IMR-90 (cell line): ENCODE measurements at regions not wholly inside any gene's neighbourhood (a gene's known extent, or its start where the extent isn't known, plus 50 kb on each side); places are given as distances from the start of the nearest gene placed in this dataset.

Experiments
- ATAC-seq: fragments of 200-7000 bp; cut with Tn5 transposase; 2 replicates; pipeline ENCODE4 v1.9.1; 2020; ENCODE audit warnings: low read depth, mild to moderate bottlenecking, moderate library complexity
- BruUV-seq: library from RNA; stranded (reverse); fragments of 400-500 nt; replicated peaks from 2 replicates; lab custom pipeline; 2021; lab: Mats Ljungman, UMichigan
- CTCF ChIA-PET: fragments of 300-600 bp; formaldehyde crosslinking; extraction: SDS; loops from one replicate; lab custom pipeline; 2021; ENCODE audit warnings: antibody characterized with exemption; lab: Yijun Ruan, JAX
- POLR2A ChIA-PET: fragments of 300-600 bp; sonication (Branson Sonifier 250); formaldehyde crosslinking; loops from one replicate; lab custom pipeline; 2022; ENCODE audit warnings: antibody characterized with exemption; ENCODE audit not compliant: unreplicated experiment; lab: Charles Lee
- DNase-seq: peaks from one replicate; pipeline ENCODE4 v3.0.0; 2013
- H2AFZ ChIP-seq: replicated peaks from 2 replicates; pipeline ENCODE3; 2013; ENCODE audit warnings: low read length, mild to moderate bottlenecking; ENCODE audit not compliant: poor library complexity
- H2AK5ac ChIP-seq: 2 replicates; pipeline ENCODE4 v1.6.1; 2013; ENCODE audit warnings: low read depth, low read length, inconsistent platforms
- H2AK9ac ChIP-seq: replicated peaks from 2 replicates; pipeline ENCODE3; 2013; ENCODE audit warnings: mild to moderate bottlenecking, low read depth, low read length, moderate library complexity; ENCODE audit not compliant: poor library complexity
- H2BK120ac ChIP-seq: 2 replicates; pipeline ENCODE4 v1.6.1; 2013; ENCODE audit warnings: low read depth, low read length, inconsistent platforms
- H2BK15ac ChIP-seq: 3 replicates; pipeline ENCODE4 v1.6.1; 2013; ENCODE audit warnings: low read depth, low read length, inconsistent platforms
- H2BK20ac ChIP-seq: 2 replicates; pipeline ENCODE4 v1.6.1; 2013; ENCODE audit warnings: low read depth, mild to moderate bottlenecking, inconsistent platforms, low read length, moderate library complexity
- H2BK5ac ChIP-seq: 2 replicates; pipeline ENCODE4 v1.6.1; 2013; ENCODE audit warnings: mild to moderate bottlenecking, low read depth, low read length, inconsistent platforms; ENCODE audit not compliant: poor library complexity, severe bottlenecking
- H3K14ac ChIP-seq: replicated peaks from 2 replicates; pipeline ENCODE4 v1.6.1; 2013; ENCODE audit warnings: low read depth, low read length, inconsistent platforms
- H3K18ac ChIP-seq: 2 replicates; pipeline ENCODE4 v1.6.1; 2013; ENCODE audit warnings: low read depth, low read length, control low read depth
- H3K23ac ChIP-seq: 2 replicates; pipeline ENCODE4 v1.6.1; 2013; ENCODE audit warnings: low read depth, low read length, inconsistent platforms
- H3K27ac ChIP-seq: 2 replicates; pipeline ENCODE4 v1.5.1; 2013; ENCODE audit warnings: mild to moderate bottlenecking, control low read depth, low read length; ENCODE audit not compliant: insufficient read depth
- H3K27me3 ChIP-seq: 2 replicates; pipeline ENCODE4 v1.6.1; 2013; ENCODE audit warnings: low read length; ENCODE audit not compliant: control insufficient read depth, insufficient read depth
- H3K36me3 ChIP-seq: 2 replicates; pipeline ENCODE4 v1.6.1; 2013; ENCODE audit warnings: low read length, mixed read lengths; ENCODE audit not compliant: control insufficient read depth, insufficient read depth
- H3K4ac ChIP-seq: 2 replicates; pipeline ENCODE4 v1.6.1; 2013; ENCODE audit warnings: low read depth, low read length, inconsistent platforms
- H3K4me1 ChIP-seq: 2 replicates; pipeline ENCODE4 v1.6.1; 2013; ENCODE audit warnings: low read length, mixed read lengths; ENCODE audit not compliant: control insufficient read depth, insufficient read depth
- H3K4me2 ChIP-seq: 2 replicates; pipeline ENCODE4 v1.6.1; 2013; ENCODE audit warnings: low read depth, mild to moderate bottlenecking, control low read depth, low read length, moderate library complexity
- H3K4me3 ChIP-seq: 2 replicates; pipeline ENCODE4 v1.5.1; 2013; ENCODE audit warnings: low read depth, mild to moderate bottlenecking, control low read depth, low read length, moderate library complexity; ENCODE audit not compliant: insufficient read depth
- H3K56ac ChIP-seq: 2 replicates; pipeline ENCODE4 v1.6.1; 2013; ENCODE audit warnings: low read length, inconsistent platforms; ENCODE audit not compliant: insufficient read depth; ENCODE audit errors: extremely low read depth
- H3K79me1 ChIP-seq, 2 experiments: 2 replicates each; pipeline ENCODE4 v1.6.1; 2013; ENCODE audit warnings: low read length in 2 of 2, inconsistent platforms in 1 of 2, low read depth in 1 of 2
- H3K9ac ChIP-seq: 2 replicates; pipeline ENCODE4 v1.6.1; 2013; ENCODE audit warnings: low read depth, low read length, control low read depth
- H3K9me1 ChIP-seq: 2 replicates; pipeline ENCODE4 v1.6.1; 2013; ENCODE audit warnings: low read length, inconsistent platforms; ENCODE audit not compliant: insufficient read depth
- H3K9me3 ChIP-seq: 2 replicates; pipeline ENCODE4 v1.6.1; 2013; ENCODE audit warnings: low read length; ENCODE audit not compliant: control insufficient read depth, insufficient read depth
- H4K20me1 ChIP-seq: 2 replicates; pipeline ENCODE4 v1.6.1; 2013; ENCODE audit warnings: low read length, inconsistent platforms; ENCODE audit not compliant: insufficient read depth
- H4K5ac ChIP-seq: 2 replicates; pipeline ENCODE4 v1.6.1; 2013; ENCODE audit warnings: mild to moderate bottlenecking, low read depth, low read length, control low read depth
- H4K8ac ChIP-seq, 2 experiments: 2 replicates each; pipeline ENCODE4 v1.6.1; 2013; ENCODE audit warnings: low read depth in 2 of 2, low read length in 2 of 2, control low read depth in 1 of 2, inconsistent platforms in 1 of 2
- H4K91ac ChIP-seq: 2 replicates; pipeline ENCODE4 v1.6.1; 2013; ENCODE audit warnings: low read depth, low read length, inconsistent platforms; ENCODE audit not compliant: insufficient read depth
- MAFK ChIP-seq: IDR thresholded peaks from 2 replicates; pipeline ENCODE4 v1.6.1; 2012; ENCODE audit warnings: low read depth, low read length, improper control_type of control experiment
- POLR2A ChIP-seq: IDR thresholded peaks from 2 replicates; pipeline ENCODE4 v1.6.1; 2012; ENCODE audit warnings: mild to moderate bottlenecking, low read depth, low read length
- WGBS, 2 experiments: methylation state at CpG; one replicate each; pipeline versions ENCODE4 v1.1.5 to v1.1.7; 2013; ENCODE audit warnings: missing lambda C conversion rate in 2 of 2; ENCODE audit not compliant: insufficient read length in 1 of 2; ENCODE audit errors: extremely low coverage in 2 of 2; 5-methylcytosine and 5-hydroxymethylcytosine counted together
- dilution Hi-C: fragments of 300-500 bp; cut with HindIII; formaldehyde crosslinking; loops from one replicate; pipeline ENCODE4 v1.14.3; 2018; ENCODE audit warnings: low sequenced_read_pairs; ENCODE audit not compliant: unreplicated experiment
- in situ Hi-C: fragments of 300-500 bp; cut with MboI; formaldehyde crosslinking; loops from 3 replicates; pipeline ENCODE4 v1.14.3; 2019; ENCODE audit warnings: low sequenced_read_pairs, inconsistent platforms, mixed read lengths
- intact Hi-C: fragments of 100-400 bp; cut with micrococcal nuclease; formaldehyde crosslinking; loops from 2 replicates; pipeline ENCODE4 v1.10.0; 2022

DNA sequence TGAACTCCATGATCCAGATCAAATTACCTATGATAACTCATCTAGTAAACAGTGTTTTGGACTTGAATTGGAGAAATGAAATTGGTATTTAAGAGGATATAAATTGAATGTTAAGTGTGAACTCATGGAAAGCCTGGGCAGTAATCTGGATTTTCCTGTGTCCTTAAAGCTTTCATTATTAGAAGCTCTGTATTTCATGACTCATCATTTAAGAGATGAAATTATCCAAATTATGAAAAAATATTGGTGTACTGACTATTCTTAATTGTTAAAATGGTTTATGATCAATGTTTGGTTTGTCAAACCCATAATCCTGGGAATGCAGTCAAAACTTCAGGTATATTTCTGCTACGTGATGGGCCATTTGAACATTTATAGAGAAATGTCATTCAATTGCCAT lies 332.2 kb upstream of the ST6GAL2 start:
- POLR2A ChIA-PET = no interaction called here
- in situ Hi-C loops = no loop called here
- no TSS peak for BruUV-seq

More for the DNA sequence above, 332.2 kb upstream of the ST6GAL2 start:
- H3K9ac ChIP-seq = no peak overlapping the region
- H4K8ac ChIP-seq = no peak overlapping the region
- H4K20me1 ChIP-seq = no peaks in the 10 kb centered on the region
- no peaks in the 10 kb centered on the region for H3K79me1 ChIP-seq
- dilution Hi-C loops = no loop called here
- H2AK5ac ChIP-seq = no peak overlapping the region
- no peak overlapping the region for H3K4me2 ChIP-seq
- H3K27ac ChIP-seq = no peak overlapping the region
- no CpG with 5 or more reads among the region's 1 CpG for WGBS, 2 experiments
- no peak overlapping the region for H3K14ac ChIP-seq
- intact Hi-C loops = no loop called here
- H3K4me3 ChIP-seq = no peak overlapping the region
- H3K4ac ChIP-seq = no peak overlapping the region
- no peaks in the 10 kb centered on the region for H3K4me1 ChIP-seq
- peak; percentile 36 for TF ChIP-seq MAFK
- no peak for TF ChIP-seq POLR2A
- H4K5ac ChIP-seq = no peak overlapping the region
- H4K91ac ChIP-seq = no peak overlapping the region
- H2BK15ac ChIP-seq = no peak overlapping the region
- ATAC-seq (no peak), DNase-seq (no peak)
- H2BK20ac ChIP-seq = no peak overlapping the region
- no peak overlapping the region for H3K23ac ChIP-seq
- no peak overlapping the region for H2BK120ac ChIP-seq
- no peak overlapping the region for H3K56ac ChIP-seq
- no peak overlapping the region for H2BK5ac ChIP-seq
- H3K9me3 ChIP-seq = peaks cover 5% of the 10 kb centered on the region
- CTCF ChIA-PET = interaction anchor here (0.7 kb wide), 1 partner anchor 35 kb away, joined by 3 read pairs; no protein-coding TSS in a partner anchor
- H2AFZ ChIP-seq = no peak overlapping the region
- H3K36me3 ChIP-seq = no peaks in the 10 kb centered on the region
- H2AK9ac ChIP-seq = no peak overlapping the region
- no peaks in the 10 kb centered on the region for H3K9me1 ChIP-seq
- H3K27me3 ChIP-seq = no peaks in the 10 kb centered on the region
- no peak overlapping the region for H3K18ac ChIP-seq
